Neural crest cell (in vitro differentiated cells): ENCODE measurements at regions not wholly inside any gene's neighbourhood (a gene's known extent, or its start where the extent isn't known, plus 50 kb on each side); places are given as distances from the start of the nearest gene placed in this dataset.

Experiments
- DNase-seq: peaks from one replicate; pipeline ENCODE4 v3.0.0; 2021; ENCODE audit warnings: low read depth, mixed read lengths, low spot score
- H3K27ac Mint-ChIP-seq: one replicate; pipeline ENCODE4 v1.8.0; 2021; ENCODE audit warnings: mild to moderate bottlenecking, mixed read lengths; ENCODE audit not compliant: unreplicated experiment
- H3K27me3 Mint-ChIP-seq: 2 replicates; pipeline ENCODE4 v1.8.0; 2021; ENCODE audit warnings: low read depth, mild to moderate bottlenecking, mixed read lengths
- H3K36me3 Mint-ChIP-seq: 2 replicates; pipeline ENCODE4 v1.8.0; 2021; ENCODE audit warnings: low read depth, mild to moderate bottlenecking, mixed read lengths
- H3K4me1 Mint-ChIP-seq: 2 replicates; pipeline ENCODE4 v1.8.0; 2021; ENCODE audit warnings: mixed read lengths
- H3K4me3 Mint-ChIP-seq: one replicate; pipeline ENCODE4 v1.8.0; 2021; ENCODE audit warnings: mild to moderate bottlenecking, mixed read lengths
- H3K9me3 Mint-ChIP-seq: 2 replicates; pipeline ENCODE4 v1.8.0; 2021; ENCODE audit warnings: mixed read lengths
- CTCF ChIP-seq: fragments of 200-600 bp; sonication (generic); conservative IDR thresholded peaks from 2 replicates; pipeline ENCODE4 v1.5.0; 2021; ENCODE audit warnings: antibody characterized with exemption, mild to moderate bottlenecking

DNA sequence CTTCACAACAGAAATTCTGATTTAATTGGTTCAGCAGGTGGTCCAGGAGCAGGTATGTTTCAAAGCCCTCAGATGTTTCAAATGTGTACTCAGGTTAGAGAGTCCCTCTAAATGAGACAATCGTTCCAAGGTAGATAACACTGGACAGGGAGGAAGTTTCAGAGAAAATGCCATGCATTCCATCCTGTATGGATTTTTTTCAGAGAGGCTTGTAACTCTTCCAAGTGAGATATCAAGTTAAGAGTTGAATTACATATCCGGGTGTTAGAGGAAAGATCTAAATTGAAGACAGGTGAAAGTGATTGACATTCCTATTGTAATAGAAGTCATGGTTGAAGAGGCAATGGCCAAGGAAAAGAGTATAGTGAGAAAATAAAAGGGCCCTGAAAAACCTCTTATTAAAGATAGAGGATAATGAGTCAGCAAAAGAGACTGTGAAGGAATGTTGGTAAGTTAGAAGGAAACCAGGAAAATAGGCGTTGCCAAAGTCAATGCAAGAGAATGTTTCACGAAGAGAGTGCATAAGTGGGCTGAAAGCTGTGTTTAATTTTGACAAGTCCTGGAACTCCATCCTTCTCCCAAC, 105.8 kb downstream of the BMP4 start:
- no peak for DNase-seq
- Mint-ChIP-seq H3K9me3 (no peaks in the 10 kb centered on the region), H3K4me3 (no peak overlapping the region), H3K36me3 (no peaks in the 10 kb centered on the region), H3K4me1 (peaks cover 8% of the 10 kb centered on the region), H3K27ac (no peak overlapping the region), H3K27me3 (no peaks in the 10 kb centered on the region)
- TF ChIP-seq CTCF = no peak

DNA sequence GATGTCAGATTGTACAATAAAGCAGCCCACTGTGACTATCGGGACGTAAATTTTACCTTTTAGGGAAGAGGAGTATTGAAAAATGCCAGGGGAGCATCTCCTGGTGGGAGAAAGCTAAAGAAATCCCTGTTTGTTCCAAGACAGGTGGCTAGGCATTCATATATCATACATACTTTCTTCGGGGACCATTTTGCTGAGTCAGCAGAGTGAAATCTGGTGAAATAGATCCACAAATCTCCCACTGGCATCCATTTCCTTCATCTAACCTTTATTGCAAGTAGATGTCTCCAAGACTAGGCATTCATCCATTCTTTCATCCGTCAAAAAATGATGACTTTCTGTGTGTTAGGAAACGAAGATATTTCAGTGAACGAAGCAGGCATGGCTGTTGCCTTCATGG, 107.1 kb downstream of the BMP4 start:
- H3K36me3 Mint-ChIP-seq = no peaks in the 10 kb centered on the region
- H3K27ac Mint-ChIP-seq = no peak overlapping the region
- TF ChIP-seq CTCF = no peak

GRCh38 chr14:53848854-53849253, 107.8 kb downstream of the BMP4 start:
- Mint-ChIP-seq H3K4me3 (no peak overlapping the region), H3K27ac (no peak overlapping the region), H3K36me3 (no peaks in the 10 kb centered on the region)

More for the DNA sequence above, 107.1 kb downstream of the BMP4 start:
- no peaks in the 10 kb centered on the region for H3K9me3 Mint-ChIP-seq
- H3K27me3 Mint-ChIP-seq = no peaks in the 10 kb centered on the region
- DNase-seq = no peak
- peaks cover 4% of the 10 kb centered on the region for H3K4me1 Mint-ChIP-seq
- H3K4me3 Mint-ChIP-seq = no peak overlapping the region

GRCh38 chr14:53847881-53848280, 108.7 kb downstream of the BMP4 start:
- H3K27me3 Mint-ChIP-seq = no peaks in the 10 kb centered on the region
- TF ChIP-seq CTCF = no peak
- DNase-seq = no peak
- no peaks in the 10 kb centered on the region for H3K9me3 Mint-ChIP-seq
- no peaks in the 10 kb centered on the region for H3K36me3 Mint-ChIP-seq
- no peak overlapping the region for H3K27ac Mint-ChIP-seq
- H3K4me3 Mint-ChIP-seq = no peak overlapping the region
- peaks cover 4% of the 10 kb centered on the region for H3K4me1 Mint-ChIP-seq

More at GRCh38 chr14:53848854-53849253, 107.8 kb downstream of the BMP4 start:
- Mint-ChIP-seq H3K27me3 (no peaks in the 10 kb centered on the region), H3K4me1 (peaks cover 4% of the 10 kb centered on the region), H3K9me3 (no peaks in the 10 kb centered on the region)
- no peak for DNase-seq
- no peak for TF ChIP-seq CTCF

DNA sequence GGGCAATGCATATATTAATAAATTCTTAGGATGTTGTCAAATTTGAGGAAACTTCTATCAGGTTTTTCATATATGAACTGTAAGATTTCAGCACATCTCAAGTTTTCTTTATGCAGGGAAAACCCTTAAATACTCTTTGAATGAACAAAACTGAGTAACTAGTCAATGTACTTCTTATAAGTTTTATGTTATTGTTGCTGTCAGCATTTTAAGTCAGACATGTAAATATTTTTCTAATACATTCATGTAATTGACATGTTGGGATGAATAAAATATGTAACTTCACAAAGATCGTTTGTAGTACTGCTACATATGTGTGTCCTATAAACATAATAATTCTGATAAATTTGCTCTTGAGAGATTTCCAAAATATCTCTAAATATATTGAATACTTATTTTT, 109.6 kb downstream of the BMP4 start:
- no peak for TF ChIP-seq CTCF
- Mint-ChIP-seq H3K9me3 (no peaks in the 10 kb centered on the region), H3K27me3 (no peaks in the 10 kb centered on the region), H3K4me3 (no peak overlapping the region), H3K27ac (no peak overlapping the region), H3K4me1 (peaks cover 4% of the 10 kb centered on the region), H3K36me3 (no peaks in the 10 kb centered on the region)
- no peak for DNase-seq
